ENCODE measurements at regions not wholly inside any gene's neighbourhood (a gene's known extent, or its start where the extent isn't known, plus 50 kb on each side); places are given as distances from the start of the nearest gene placed in this dataset.
A peak's percentile ranks its signal among the peaks of the same experiment; 100 is the strongest.

DNA sequence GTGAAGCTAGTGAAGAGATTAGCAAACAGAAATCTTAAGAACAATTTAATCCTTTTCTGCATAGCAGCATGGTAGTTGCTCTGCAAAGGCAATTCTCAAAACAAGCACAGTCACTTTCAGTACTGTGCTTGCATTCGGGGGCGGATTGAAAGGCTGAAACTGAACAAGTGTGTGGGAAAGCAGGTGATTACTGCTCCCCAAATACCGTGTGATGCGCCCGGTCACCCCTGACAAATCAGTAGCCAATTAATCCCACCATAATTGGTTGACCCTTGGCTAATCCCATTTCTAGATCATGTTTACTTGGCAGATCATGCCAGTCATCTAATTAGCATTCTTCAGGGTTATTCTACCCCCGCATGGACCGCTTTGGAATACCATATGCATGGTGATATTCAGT, 76.5 kb upstream of the ADRB1 start:
- no peak overlapping the region for H3K27ac ChIP-seq
- H3K4me2 ChIP-seq, result no peak overlapping the region

DNA sequence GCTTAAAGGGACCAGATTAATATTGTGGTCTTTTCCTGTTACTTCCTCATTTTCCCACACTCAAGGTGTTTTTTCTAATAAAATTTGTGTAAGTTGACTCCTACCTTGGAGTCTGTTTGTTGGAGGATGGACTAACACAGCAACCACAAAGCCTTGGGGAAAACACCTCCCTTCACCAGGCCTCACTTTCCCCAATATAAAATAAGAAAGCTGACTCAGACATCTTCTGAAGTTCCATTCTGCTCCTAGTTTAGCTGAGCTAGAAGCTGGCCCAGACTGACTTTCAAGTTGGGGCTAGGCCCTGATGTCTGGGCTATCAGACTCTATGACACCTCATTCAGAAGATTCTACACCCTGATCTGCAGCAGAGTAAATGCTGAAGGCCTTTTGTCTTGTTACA, 73.0 kb upstream of the ADRB1 start:
- Histone ChIP-seq H3K36me3 (0 out of 2 replicates have a peak, but pooled peaks cover 7% of the 10 kb centered on the region), H4K20me1 (no peaks in the 10 kb centered on the region), H3K4me2 (peak overlapping the region; percentile 3; the same call in 1 of the 2 replicates), H3K27me3 (no peaks in the 10 kb centered on the region), H3K4me1 (no peaks in the 10 kb centered on the region), H3K27ac (no peak overlapping the region), H3K9ac (no peak overlapping the region), H3K4me3 (no peak overlapping the region), H3K9me3 (peaks cover 39% of the 10 kb centered on the region)
- no peak for TF ChIP-seq Cebpa-rat (IDR thresholded peaks at IDR 0.05)

More for the DNA sequence above, 76.5 kb upstream of the ADRB1 start:
- no peaks in the 10 kb centered on the region for H4K20me1 ChIP-seq
- H3K4me1 ChIP-seq, result no peaks in the 10 kb centered on the region
- 0 out of 2 replicates have a peak, but pooled peaks cover 7% of the 10 kb centered on the region for H3K36me3 ChIP-seq
- H3K4me3 ChIP-seq, result no peak overlapping the region
- peaks cover 60% of the 10 kb centered on the region for H3K9me3 ChIP-seq
- TF ChIP-seq Cebpa-rat (IDR thresholded peaks at IDR 0.05), result no peak
- H3K27me3 ChIP-seq, result no peaks in the 10 kb centered on the region
- H3K9ac ChIP-seq, result no peak overlapping the region

DNA sequence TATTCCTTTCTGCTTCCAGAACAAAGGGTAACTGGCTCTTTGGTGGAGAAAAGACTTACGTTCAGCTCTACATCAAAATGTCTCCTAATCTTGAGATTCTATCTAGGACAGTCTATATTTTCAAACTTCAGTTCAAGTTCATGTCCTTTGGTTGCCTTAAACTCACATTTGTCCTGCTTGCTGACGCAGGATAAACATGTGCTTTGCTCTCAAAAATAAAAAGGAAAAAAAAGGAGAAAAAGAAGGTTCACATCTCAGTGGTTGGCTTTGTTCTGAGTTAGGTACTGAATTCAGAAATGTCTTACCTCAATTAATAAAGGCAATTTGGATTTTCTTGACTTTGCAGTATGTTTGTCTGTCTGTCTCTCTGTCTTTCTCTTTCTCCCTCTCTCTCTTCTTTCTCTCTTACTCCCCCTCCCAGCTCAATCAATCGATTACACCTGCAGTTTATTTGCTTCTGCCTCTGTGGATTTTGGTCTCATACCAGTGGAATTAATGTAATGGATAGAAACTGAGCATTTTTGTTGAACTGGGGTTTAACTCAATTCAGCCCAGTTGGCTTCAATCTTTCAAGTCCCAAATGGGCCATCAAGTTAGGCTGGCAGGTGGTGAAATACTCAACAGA, 72.2 kb upstream of the ADRB1 start:
- H3K36me3 ChIP-seq, result 0 out of 2 replicates have a peak, but pooled peaks cover 7% of the 10 kb centered on the region
- no peaks in the 10 kb centered on the region for H3K4me1 ChIP-seq
- no peak overlapping the region for H3K9ac ChIP-seq
- no peak overlapping the region for H3K4me3 ChIP-seq
- TF ChIP-seq Cebpa-rat (IDR thresholded peaks at IDR 0.05), result no peak
- H3K9me3 ChIP-seq, result peaks cover 39% of the 10 kb centered on the region
- H3K27me3 ChIP-seq, result no peaks in the 10 kb centered on the region
- no peaks in the 10 kb centered on the region for H4K20me1 ChIP-seq
- no peak overlapping the region for H3K4me2 ChIP-seq
- no peak overlapping the region for H3K27ac ChIP-seq

DNA sequence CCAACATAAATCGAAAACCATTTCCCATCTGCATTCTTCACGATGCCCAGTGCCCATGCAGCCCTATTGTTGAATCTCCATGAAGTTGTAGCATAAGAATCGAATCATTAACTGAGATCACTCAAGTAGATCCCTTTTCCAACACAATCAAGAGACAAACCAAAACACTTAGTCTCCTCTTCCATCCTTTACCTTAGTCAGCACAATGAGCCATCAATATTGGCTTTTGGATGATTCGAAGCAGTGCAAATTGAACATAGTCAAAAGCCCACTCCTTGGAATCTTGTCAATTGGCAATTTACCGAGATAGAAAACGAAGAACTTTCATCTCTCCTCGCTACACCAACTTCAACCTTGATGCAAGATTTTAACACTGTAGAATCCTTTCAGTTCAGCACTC, 66.5 kb upstream of the ADRB1 start:
- no peaks in the 10 kb centered on the region for H3K27me3 ChIP-seq
- no peak for TF ChIP-seq Cebpa-rat (IDR thresholded peaks at IDR 0.05)
- peaks cover 5% of the 10 kb centered on the region for H3K4me1 ChIP-seq
- no peak overlapping the region for H3K4me2 ChIP-seq
- H3K9ac ChIP-seq, result no peak overlapping the region
- H3K27ac ChIP-seq, result no peak overlapping the region
- no peak overlapping the region for H3K4me3 ChIP-seq
- H3K9me3 ChIP-seq, result peaks cover 6% of the 10 kb centered on the region; the same call in 1 of the 2 replicates
- no peaks in the 10 kb centered on the region for H3K36me3 ChIP-seq
- H4K20me1 ChIP-seq, result no peaks in the 10 kb centered on the region

DNA sequence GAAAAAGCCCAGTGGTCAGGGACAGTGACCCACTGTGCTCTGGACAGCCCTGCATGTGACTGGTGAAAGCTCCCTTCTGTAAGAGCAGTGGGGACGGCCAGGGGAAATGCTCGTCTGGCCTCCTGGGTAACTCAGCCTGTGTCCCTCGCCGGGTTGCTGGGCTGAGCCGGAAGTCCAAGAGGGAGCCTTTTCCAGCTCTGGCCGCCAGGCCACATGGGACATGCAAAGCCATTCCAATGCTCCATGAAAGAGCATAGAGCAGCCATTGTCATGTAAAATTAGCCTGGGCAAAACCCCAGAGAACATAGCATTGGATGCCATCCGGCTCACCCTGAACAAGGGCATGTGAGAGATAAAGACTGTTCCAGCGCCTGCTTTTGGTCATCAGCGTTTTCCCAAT, 64.9 kb upstream of the ADRB1 start:
- no peaks in the 10 kb centered on the region for H3K9me3 ChIP-seq
- H3K4me3 ChIP-seq, result no peak overlapping the region
- no peak overlapping the region for H3K9ac ChIP-seq
- no peak overlapping the region for H3K27ac ChIP-seq
- H3K27me3 ChIP-seq, result no peaks in the 10 kb centered on the region
- no peaks in the 10 kb centered on the region for H3K36me3 ChIP-seq
- H3K4me2 ChIP-seq, result no peak overlapping the region
- no peaks in the 10 kb centered on the region for H4K20me1 ChIP-seq
- no peak for TF ChIP-seq Cebpa-rat (IDR thresholded peaks at IDR 0.05)
- peaks cover 21% of the 10 kb centered on the region for H3K4me1 ChIP-seq

DNA sequence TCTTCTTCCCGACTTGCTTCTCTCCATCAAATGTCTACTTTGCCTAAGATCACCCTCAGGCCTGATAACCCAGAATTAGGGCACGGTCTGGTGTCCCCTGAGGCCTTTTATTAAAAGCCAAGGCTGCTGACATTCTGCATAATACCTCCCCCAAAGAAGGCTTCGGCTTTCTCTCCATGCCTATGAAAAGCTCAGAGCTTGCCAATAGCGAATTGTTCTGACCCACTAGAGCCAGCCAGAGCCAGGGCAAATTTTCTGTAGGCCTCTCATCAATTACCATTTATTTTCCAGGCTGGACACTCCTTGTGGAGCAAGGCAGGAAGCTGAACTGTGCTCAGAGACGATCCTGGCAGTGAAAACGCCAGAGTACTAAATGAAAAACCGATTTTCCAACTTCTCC, 64.3 kb upstream of the ADRB1 start:
- H4K20me1 ChIP-seq, result no peaks in the 10 kb centered on the region
- H3K4me1 ChIP-seq, result peaks cover 25% of the 10 kb centered on the region
- H3K9me3 ChIP-seq, result no peaks in the 10 kb centered on the region
- H3K4me3 ChIP-seq, result no peak overlapping the region
- H3K27ac ChIP-seq, result no peak overlapping the region
- H3K27me3 ChIP-seq, result no peaks in the 10 kb centered on the region
- no peak for TF ChIP-seq Cebpa-rat (IDR thresholded peaks at IDR 0.05)
- no peak overlapping the region for H3K4me2 ChIP-seq
- H3K9ac ChIP-seq, result no peak overlapping the region
- H3K36me3 ChIP-seq, result no peaks in the 10 kb centered on the region

DNA sequence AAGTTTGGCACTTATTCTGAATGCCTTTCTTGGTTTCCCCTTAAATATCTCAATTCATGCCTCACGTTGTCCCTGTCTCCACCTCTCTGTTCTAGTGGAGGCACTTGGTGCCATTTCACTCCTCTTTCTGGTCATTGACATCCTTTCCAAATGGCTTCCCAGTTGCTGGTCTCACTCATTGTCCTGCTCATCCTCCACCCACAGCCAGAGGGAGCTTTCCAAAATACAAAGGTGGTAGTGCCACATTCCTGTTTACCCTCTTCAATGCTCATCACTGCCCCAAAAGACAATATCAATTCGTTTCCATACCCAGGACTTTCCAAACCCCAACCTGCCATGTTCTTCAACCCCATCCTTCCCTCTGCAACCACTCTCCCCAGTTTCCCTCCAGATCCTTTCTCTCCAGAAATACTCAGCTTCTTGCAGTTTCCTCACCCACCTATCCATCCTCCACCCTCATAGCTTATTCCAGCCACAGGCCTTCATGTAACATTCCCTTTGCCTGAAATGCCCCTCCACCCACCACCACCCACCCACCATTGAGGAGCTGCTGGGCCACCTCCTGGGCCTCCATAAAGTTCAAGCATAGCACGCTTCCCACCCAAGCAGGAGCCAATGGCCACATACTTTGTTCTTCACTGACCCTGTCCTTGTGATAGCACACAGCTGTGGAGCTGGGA, 63.1 kb upstream of the ADRB1 start:
- H3K36me3 ChIP-seq, result no peaks in the 10 kb centered on the region
- no peak overlapping the region for H3K4me2 ChIP-seq
- peaks cover 25% of the 10 kb centered on the region for H3K4me1 ChIP-seq
- H3K9me3 ChIP-seq, result no peaks in the 10 kb centered on the region
- H3K27ac ChIP-seq, result no peak overlapping the region
- H3K27me3 ChIP-seq, result no peaks in the 10 kb centered on the region
- H3K4me3 ChIP-seq, result no peak overlapping the region
- no peaks in the 10 kb centered on the region for H4K20me1 ChIP-seq
- no peak overlapping the region for H3K9ac ChIP-seq
- TF ChIP-seq Cebpa-rat (IDR thresholded peaks at IDR 0.05), result no peak

DNA sequence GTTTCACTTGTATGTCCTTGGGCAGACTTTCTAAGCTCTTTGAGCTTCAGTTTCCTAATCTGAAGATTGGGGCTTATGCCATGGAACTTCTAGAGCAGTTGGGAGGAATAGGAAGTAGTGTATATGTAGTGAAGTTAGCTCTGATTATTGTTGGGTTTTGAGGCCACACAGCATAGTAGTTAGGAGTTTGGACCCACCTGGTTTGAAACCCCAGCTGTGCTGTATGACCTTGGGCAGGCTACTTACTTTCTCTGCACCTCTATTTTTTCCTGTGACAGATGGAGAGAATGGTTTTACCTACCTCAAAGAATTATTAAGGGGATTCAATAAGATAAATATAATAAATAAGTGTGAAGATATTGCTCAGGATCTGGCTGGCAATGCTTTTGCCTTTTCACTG, 61.4 kb upstream of the ADRB1 start:
- Histone ChIP-seq H3K27ac (peak overlapping the region; percentile 69), H3K4me1 (peaks cover 25% of the 10 kb centered on the region), H3K27me3 (no peaks in the 10 kb centered on the region), H3K4me3 (peak overlapping the region; percentile 38), H3K9ac (peak overlapping the region; percentile 62; the same call in 1 of the 2 replicates), H3K9me3 (peaks cover 11% of the 10 kb centered on the region), H3K4me2 (peak overlapping the region; percentile 88), H3K36me3 (no peaks in the 10 kb centered on the region), H4K20me1 (no peaks in the 10 kb centered on the region)
- TF ChIP-seq Cebpa-rat (IDR thresholded peaks at IDR 0.05), result no peak

DNA sequence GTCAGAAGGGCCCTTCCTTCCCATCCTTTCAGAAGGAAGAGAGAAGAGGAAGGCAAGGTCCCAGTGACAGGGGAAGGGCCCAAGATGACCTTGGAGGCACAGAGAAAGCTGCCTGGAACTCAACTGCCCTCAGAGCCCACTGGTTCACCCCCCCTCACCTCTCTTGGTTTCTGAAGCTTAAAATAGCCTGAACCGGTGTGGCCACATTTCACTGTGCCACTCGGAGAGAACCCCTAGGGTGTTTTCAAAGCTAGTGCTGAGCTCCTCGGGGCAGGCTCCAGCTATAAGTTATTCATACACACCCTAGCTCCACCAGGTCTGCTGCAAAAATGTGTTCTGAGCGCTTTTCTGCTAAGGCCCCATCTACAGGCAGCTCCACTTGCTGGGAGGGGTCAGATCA, 60.9 kb upstream of the ADRB1 start:
- Histone ChIP-seq H3K9me3 (peaks cover 15% of the 10 kb centered on the region), H3K4me3 (peak overlapping the region; percentile 38), H3K36me3 (no peaks in the 10 kb centered on the region), H3K4me2 (peak overlapping the region; percentile 88), H3K4me1 (peaks cover 25% of the 10 kb centered on the region), H4K20me1 (no peaks in the 10 kb centered on the region), H3K9ac (peak overlapping the region; percentile 62), H3K27ac (peak overlapping the region; percentile 69), H3K27me3 (no peaks in the 10 kb centered on the region)
- TF ChIP-seq Cebpa-rat (IDR thresholded peaks at IDR 0.05), result no peak

DNA sequence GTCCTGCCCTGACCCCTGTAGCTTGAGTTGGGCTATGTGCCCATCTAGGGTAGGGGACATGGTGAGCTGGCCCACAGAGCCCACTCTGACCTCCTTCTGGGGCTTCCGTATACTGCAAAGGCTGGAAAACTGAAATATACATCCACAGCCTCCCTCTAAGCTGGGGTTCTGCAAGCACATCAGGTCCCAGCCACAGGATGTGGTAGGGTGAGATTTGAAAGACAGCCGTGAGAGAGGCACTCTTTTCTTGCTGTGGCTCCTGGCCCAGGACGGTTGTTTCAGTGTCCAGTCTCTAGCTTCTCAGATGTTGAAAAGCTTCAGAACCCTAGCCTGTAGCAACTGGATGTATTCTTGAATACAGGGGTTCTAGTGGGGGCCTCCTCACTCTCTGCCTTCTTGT, 60.1 kb upstream of the ADRB1 start:
- Histone ChIP-seq H3K9me3 (peaks cover 20% of the 10 kb centered on the region), H3K36me3 (no peaks in the 10 kb centered on the region), H4K20me1 (no peaks in the 10 kb centered on the region), H3K9ac (no peak overlapping the region; the same call in 1 of the 2 replicates), H3K4me2 (peak overlapping the region; percentile 88), H3K4me1 (peaks cover 25% of the 10 kb centered on the region), H3K4me3 (no peak overlapping the region), H3K27me3 (no peaks in the 10 kb centered on the region), H3K27ac (peak overlapping the region; percentile 69)
- no peak for TF ChIP-seq Cebpa-rat (IDR thresholded peaks at IDR 0.05)

Measured in BLaER1 (cell line).